Stimulated activated naive CD4-positive, alpha-beta T cell (primary cell): ENCODE measurements at regions not wholly inside any gene's neighbourhood (a gene's known extent, or its start where the extent isn't known, plus 50 kb on each side); places are given as distances from the start of the nearest gene placed in this dataset.
"Not testable (repeated sequence)": the region's sequence is repeated elsewhere in the genome, so short reads cannot be mapped to it uniquely, and the experiment has no call there.

Experiments
- DNase-seq, 6 experiments: peaks; one replicate each; lab custom pipeline; 2025; lab: John Stamatoyannopoulos, UW

- peak in 1 of 6 experiments; percentile 3 for DNase-seq
Observed at GRCh38 chrX:91500499-91500898, 65.9 kb downstream of the PABPC5 start.

DNA sequence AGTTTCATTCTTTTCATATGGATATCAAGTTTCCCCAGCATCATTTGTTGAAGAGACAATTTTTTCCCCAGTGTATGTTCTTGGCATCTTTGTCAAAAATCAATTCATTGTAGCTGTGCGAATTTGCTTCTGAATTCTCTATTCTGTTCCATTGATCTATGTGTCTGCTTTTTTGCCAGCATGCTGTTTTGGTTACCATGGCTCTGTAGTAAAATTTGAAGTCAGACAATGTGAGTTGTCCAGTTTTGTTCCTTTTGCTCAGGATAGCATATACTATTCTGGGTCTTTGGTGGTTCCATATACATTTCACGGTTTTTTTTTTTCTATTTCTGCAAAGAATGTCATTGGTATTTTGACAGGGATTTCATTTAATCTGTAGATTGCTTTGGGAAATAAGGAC lies 95.6 kb downstream of the PABPC5 start:
- not testable (repeated sequence) for DNase-seq

- not testable (repeated sequence) for DNase-seq
Observed at GRCh38 chrX:91563127-91563526, 128.5 kb downstream of the PABPC5 start.
